Fibroblast of skin of scalp (primary cell): ENCODE measurements at regions not wholly inside any gene's neighbourhood (a gene's known extent, or its start where the extent isn't known, plus 50 kb on each side); places are given as distances from the start of the nearest gene placed in this dataset.

ENCODE experiments used
- DNase-seq: peaks from one replicate; pipeline ENCODE4 v3.0.0-alpha.2; 2013

DNA sequence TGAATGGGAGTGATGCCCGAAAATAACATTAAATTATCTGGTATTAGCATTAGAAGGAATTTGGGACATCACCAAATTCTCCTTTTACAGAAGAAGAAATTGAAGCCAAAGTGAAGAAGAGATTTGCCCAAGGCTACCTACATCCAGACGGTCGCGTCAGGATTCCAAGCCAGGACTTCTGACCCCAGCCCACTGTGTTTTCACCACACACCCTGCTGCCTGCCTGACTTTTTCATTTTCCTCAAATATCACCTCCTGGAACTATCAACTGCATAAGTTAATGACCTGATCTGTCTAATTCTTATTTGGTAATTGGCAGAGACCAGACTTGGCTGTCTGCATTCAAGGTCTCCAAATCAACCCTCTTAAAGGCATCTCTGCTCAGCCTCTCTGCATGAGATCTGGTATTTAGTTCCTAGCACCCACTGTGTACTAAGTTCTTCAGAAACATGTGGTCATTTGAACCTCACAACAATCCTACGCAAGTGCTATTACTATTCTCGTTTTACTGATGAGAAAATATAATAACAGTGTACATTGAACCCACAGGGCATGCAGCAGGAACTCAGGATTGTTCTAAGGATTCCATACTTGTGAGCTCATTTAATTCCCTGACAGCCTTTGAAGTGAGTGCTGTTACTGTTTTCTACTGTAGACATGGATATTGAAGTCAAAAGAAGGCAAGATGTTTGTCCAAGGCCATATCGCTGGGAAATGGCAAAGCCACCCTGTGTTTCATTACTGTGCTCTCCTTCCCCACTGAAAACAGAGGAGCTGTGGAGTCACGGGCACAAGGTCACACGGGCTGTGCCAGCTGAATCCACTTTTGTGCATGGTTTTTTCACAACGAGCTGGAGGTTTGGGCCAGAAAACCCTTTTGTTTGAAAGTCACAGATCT lies 195.2 kb upstream of the C1QTNF7 start:
- peak; percentile 78 for DNase-seq

- DNase-seq, result no peak
Measured at GRCh38 chr4:15233264-15233597, 194.6 kb upstream of the C1QTNF7 start.

GRCh38 chr4:15233626-15234025 lies 194.2 kb upstream of the C1QTNF7 start:
- DNase-seq, result no peak

- peak; percentile 66 for DNase-seq
Measured at GRCh38 chr4:15234116-15234855, 193.5 kb upstream of the C1QTNF7 start.

DNA sequence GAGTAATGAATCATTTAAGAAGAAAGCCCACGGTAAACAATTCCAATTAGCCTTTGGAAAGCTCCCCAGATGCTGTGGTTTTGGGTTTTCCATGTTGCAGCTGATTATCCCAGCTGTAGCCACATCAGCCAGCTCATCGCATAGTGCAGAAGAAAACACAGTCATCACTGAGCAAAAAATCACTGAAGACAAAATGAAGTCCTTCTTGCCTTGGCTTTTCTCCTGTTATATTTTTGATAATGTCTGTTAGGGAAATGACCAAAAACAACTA lies 193.0 kb upstream of the C1QTNF7 start:
- DNase-seq, result peak; percentile 93

DNA sequence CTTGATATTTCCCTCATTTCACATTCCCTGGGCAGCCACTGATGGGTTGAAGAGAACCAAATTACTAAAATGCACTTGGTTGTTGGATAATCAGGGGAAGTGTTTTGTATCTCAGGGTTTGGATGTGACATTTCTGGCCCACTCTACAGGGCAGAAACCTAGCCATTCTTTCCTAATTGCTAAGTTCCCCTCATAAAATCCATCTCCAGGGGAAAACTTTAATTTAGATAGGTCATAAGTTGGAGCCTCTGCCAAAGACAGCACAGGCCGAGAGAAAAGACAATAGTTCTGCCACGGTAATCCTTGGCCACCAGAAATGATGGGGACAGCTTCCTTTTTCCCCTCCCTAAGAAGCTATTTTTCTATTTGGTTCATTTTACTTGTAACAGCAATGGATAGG lies 192.7 kb upstream of the C1QTNF7 start:
- DNase-seq, result no peak

DNA sequence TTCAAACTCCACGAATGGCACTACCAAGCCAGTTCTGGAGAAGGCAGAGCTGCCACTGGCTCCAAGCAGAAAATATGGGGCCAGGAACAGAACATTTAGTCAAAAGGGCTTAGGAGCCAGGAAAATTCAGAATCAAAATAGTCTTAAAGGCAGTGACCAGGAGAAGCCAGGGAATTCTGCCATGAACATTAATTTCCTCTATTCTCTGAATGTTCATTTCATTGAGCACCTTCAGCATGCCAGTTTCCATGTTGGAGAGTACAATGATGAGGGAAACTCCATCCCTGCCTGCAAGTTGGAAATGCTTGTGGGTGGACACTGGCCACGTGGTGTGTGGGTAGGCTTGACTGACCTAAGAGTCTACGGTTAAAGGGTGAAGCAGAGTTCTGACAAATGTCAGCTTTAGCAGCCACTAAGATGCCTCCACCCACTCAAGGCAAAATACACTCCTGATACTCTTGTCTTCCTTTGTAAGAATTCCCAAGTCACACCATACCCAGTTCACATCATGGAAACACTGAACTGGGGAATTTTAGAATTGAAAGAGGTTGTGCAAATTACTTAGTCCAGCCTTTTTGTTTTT lies 190.1 kb upstream of the C1QTNF7 start:
- DNase-seq, result no peak

DNA sequence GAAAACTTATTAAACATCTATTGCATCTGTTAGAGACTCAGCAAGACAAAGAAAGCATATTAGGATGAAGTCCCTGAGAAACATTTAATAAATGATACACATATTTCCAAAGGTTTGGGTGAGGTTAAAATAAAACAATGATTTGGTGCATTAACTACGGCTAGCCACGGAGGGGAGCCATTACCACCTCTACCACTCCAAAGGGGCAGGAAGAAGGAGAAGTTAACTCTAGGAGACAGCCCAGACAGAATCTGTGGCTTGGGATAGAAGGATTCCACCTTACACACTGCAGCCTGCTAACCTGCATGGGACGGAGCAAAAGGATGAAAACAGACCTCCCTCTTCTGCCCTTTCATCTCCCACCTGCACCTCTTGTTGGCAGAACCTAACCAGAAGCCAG lies 189.1 kb upstream of the C1QTNF7 start:
- peak; percentile 66 for DNase-seq

DNA sequence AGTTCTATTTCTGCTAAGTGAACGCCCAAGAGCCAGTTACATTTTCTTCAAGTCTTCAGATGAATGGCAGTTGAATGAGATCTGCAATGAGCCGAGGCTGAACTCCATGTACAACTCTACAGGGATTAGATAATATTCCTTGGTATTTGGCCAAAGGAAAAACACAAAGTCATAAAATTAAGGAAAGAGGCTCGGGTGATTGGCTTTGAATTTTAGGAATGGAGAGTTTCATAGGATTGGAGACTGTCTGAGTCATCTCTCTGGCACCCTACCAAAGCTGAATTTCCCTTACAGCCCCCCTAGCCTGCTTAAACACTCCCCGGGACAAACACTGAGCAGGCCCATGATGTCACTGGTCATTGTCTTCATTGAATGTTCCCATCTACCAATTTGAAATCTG lies 188.0 kb upstream of the C1QTNF7 start:
- DNase-seq, result peak; percentile 84

GRCh38 chr4:15240764-15241163 lies 187.1 kb upstream of the C1QTNF7 start:
- peak; percentile 13 for DNase-seq

DNA sequence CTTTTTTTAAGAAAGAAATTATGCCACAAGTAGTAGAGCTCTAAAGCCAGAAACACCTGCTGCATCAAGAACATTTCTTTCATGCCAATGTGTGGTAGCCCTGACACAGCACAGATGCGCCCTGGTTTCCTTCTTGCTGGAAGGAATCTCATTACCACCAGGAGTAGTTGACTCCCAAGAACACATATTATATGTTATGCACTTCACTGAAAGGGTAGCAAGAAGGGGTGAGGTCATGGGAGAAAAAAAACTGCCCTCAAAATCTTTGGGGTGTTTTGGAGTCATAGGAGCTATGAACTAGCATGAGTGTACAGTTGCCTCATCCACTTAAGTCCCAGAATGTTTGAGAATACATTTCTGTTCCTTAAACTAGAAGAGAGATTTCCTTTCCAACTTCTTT lies 185.8 kb upstream of the C1QTNF7 start:
- no peak for DNase-seq

GRCh38 chr4:15244354-15244753 lies 183.5 kb upstream of the C1QTNF7 start:
- DNase-seq, result peak; percentile 37

GRCh38 chr4:15245006-15245530 lies 182.8 kb upstream of the C1QTNF7 start:
- DNase-seq, result no peak

GRCh38 chr4:15250021-15250441 lies 177.8 kb upstream of the C1QTNF7 start:
- DNase-seq, result peak; percentile 76

DNA sequence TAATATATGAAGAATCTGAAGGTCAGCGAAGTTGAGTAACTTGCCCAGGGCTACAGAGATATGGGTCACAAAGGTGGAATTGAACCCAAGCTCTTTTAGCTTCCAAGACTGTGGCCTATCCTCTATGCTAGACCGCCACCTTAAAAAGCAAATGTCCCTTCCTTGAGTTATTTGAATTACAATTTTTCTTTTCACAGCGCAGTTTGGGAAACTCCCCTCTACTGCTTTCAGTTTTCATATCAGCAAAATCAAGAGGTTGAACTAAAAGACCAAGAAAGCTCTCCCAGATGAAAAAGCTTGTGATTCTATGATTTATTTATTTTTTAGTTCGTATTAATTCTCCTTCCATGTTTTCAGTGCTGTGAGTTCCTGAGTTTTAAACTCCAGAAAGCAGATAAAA lies 174.5 kb upstream of the C1QTNF7 start:
- DNase-seq, result no peak

GRCh38 chr4:15254236-15254880 lies 173.5 kb upstream of the C1QTNF7 start:
- DNase-seq, result no peak

GRCh38 chr4:15255537-15255936 lies 172.3 kb upstream of the C1QTNF7 start:
- DNase-seq, result no peak

DNA sequence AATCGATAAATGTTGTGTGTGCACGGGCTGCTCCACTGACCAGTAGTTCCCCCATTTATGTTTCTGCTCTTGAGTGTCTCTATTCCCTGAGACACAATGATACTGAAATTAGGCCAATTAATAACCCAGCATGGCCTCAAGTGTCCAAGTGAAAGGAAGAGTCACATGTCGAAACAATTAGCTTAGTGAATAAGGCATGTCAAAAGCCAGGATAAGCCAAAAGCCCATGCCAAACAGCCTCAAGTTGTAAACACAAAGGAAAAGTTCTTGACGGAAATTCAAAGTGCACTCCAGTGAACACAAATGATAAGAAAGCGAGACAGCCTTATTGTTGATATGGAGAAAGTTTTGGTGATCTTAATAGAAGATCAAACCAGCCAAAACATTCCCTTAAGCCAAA lies 167.1 kb upstream of the C1QTNF7 start:
- DNase-seq, result no peak

DNA sequence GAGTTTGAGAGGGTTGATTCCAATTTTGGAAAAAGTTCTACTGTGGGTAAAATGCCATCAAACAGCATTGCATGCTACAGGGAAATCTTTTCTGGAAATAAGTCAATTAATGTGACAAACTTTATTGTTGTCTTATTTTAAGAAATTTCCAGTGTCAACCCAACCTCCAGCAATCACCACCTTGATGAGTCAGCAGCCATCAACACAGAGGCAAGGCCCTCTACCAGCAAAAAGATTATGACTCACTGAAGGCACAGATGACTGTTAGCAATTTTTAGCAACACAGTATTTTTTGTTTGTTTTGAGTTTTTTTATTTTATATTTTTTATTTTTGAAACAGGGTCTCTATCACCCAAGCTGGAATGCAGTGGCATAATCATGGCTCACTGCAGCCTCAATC lies 165.4 kb upstream of the C1QTNF7 start:
- DNase-seq, result peak; percentile 4

DNA sequence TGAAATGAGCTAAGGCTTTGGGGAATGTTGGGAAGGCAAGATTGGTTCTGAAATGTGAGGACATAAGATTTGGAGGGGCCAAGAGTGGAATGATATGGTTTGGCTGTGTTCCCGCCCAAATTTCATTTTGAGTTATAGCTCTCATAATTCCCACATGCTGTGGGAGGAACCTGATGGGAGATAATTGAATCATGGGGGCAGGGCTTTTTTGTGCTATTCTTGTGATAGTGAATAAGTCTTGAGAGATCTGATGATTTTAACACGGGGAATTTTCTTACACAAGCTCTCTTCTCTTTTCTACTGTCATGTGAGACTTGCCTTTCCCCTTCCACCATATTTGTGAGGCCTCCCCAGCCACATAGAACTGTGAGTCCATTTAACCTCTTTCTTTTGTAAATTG lies 157.6 kb upstream of the C1QTNF7 start:
- peak; percentile 54 for DNase-seq

- DNase-seq, result no peak
Measured at GRCh38 chr4:15286041-15286440, 141.8 kb upstream of the C1QTNF7 start.

DNA sequence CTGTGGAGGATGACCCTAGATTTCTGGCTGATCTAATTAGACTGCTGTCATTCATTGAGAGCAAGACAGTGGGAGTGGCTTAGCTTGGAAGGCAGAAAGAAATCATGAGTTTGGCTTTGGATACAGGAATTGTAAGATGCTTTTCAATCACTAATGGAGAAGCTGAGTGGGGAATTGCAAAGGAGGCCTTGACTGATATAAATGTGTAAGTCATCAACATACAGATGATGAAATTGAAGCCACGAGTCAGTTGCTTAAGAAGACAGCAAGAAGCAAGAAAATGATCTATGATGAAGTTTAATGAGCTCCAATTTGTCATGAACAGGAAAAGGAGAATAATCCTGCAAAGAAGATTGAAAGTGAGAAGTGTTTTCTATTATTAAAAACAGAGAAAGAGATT lies 136.7 kb upstream of the C1QTNF7 start:
- peak; percentile 14 for DNase-seq

- DNase-seq, result no peak
Measured at GRCh38 chr4:15293711-15294110, 134.1 kb upstream of the C1QTNF7 start.
